Hepatocyte (in vitro differentiated cells): ENCODE measurements at regions not wholly inside any gene's neighbourhood (a gene's known extent, or its start where the extent isn't known, plus 50 kb on each side); places are given as distances from the start of the nearest gene placed in this dataset.

Source experiments
- CTCF ChIP-seq: fragments of 200-600 bp; sonication (generic); IDR thresholded peaks from 2 replicates; pipeline ENCODE4 v1.5.1; 2016; ENCODE audit warnings: antibody characterized with exemption, mild to moderate bottlenecking; ENCODE audit not compliant: poor library complexity
- EZH2 ChIP-seq: fragments of 200-600 bp; sonication (generic); IDR thresholded peaks from 2 replicates; pipeline ENCODE4 v1.6.1; 2016; ENCODE audit warnings: antibody characterized with exemption, mild to moderate bottlenecking, borderline replicate concordance

GRCh38 chr11:115918576-115918975, 414.4 kb upstream of the CADM1 start:
- TF ChIP-seq CTCF (no peak), EZH2 (no peak)
